ENCODE measurements at regions not wholly inside any gene's neighbourhood (a gene's known extent, or its start where the extent isn't known, plus 50 kb on each side); places are given as distances from the start of the nearest gene placed in this dataset.
"Not testable (repeated sequence)": the region's sequence is repeated elsewhere in the genome, so short reads cannot be mapped to it uniquely, and the experiment has no call there.

DNA sequence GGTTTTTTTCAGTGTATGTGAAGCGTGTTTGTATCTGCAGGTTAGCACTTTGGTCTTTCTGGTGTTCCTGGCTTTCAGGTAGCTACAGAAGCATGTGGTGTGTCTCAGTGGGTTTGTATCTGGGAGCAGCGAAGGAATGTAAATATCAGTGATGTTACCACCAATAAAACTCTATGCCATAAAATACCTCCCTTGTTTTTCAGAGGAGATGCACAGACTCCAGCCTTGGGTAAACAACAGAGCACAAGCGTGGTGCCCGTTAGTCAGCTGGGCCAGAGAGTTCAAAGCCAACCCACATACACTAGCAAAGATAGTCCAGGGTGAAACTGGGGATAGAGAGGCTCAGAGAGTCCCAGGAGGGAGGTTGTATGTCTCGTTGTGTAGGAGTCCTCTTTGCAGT, 393.8 kb downstream of the SMOC2 start:
- no peak for FAIRE-seq
- DNase-seq (ENCODE audit: low spot score): no peak

DNA sequence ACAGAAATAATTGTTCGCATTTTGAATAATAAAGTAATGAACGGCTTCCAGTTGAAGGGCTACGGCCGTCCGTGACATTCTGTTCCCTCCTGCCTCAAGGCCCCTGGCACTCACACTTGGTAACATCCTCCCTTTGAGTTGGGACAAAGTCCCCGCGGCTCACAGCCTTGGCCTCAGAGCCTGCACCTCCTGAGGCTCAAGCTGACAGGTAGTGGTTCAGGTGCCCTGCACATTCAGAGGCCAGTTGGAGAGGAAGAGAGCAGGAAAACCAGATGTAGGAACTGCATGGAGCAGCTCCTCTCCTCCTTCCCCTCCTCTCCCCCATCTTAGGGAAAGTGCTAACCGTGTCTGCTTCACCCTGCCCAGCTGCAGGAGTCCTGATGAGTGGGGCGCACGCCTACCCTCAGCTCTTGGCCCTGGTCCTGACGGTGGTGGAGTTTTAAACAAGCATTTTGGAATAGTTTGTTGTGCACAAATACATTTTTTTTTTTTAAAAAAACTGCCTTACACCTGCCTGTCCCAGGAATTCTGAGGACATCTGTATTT, 393.1 kb downstream of the SMOC2 start:
- FAIRE-seq (no peak), DNase-seq (ENCODE audit: low spot score) (no peak)

DNA sequence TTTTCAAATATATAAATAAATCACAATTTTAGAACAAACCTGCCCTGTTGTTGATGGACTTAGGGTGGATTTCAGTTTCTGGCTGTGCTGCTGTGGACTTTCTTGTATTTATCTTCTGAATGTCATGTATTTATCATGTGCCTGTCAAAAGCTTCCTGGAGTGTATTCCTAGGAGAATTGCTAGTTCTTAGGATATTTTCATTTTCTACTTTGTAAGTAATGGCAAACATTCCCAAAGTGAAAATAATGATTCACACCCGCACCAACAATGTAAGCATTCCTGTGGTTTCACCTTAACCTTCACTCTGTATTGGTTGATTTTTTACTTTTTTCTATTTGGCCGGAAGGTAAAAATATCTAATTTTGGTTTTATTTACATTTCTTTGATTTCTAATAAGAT, 387.8 kb downstream of the SMOC2 start:
- peak; percentile 47 for FAIRE-seq
- DNase-seq (ENCODE audit: low spot score): no peak

DNA sequence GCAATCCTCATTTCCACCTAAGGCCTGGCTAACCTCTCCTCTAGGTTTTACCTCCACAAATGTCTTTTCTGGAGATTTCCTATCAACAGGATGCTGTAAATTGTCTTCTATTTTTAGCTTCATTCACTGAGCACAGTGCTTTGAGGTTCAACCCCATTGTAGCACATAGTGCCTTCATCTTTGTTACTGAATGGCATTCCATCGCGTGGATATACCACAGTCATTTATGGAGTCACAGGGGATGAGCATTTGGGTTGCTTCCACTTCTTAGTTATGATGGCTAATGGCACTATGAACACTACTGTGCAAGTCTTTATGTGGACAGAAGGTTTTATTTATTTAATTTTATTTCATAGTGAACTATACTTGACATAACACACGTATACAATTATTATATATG, 387.1 kb downstream of the SMOC2 start:
- no peak for FAIRE-seq

DNA sequence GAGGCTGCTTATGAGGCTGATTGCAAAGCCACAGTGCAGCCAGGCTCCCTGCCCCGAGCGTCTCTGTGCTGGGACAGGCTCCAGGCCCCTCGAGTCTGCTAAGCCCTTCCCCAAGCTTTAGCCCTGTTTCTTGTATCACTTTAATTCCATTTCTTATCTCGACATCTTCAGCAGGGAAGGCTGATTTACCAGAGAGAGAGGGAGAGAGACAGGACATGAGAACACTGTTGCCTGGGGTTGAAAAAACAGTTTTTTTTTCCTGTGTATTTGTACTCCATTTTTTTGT, 386.5 kb downstream of the SMOC2 start:
- no peak for DNase-seq (ENCODE audit: low spot score)
- FAIRE-seq: no peak

More for the DNA sequence above, 387.1 kb downstream of the SMOC2 start:
- DNase-seq (ENCODE audit: low spot score): no peak

DNA sequence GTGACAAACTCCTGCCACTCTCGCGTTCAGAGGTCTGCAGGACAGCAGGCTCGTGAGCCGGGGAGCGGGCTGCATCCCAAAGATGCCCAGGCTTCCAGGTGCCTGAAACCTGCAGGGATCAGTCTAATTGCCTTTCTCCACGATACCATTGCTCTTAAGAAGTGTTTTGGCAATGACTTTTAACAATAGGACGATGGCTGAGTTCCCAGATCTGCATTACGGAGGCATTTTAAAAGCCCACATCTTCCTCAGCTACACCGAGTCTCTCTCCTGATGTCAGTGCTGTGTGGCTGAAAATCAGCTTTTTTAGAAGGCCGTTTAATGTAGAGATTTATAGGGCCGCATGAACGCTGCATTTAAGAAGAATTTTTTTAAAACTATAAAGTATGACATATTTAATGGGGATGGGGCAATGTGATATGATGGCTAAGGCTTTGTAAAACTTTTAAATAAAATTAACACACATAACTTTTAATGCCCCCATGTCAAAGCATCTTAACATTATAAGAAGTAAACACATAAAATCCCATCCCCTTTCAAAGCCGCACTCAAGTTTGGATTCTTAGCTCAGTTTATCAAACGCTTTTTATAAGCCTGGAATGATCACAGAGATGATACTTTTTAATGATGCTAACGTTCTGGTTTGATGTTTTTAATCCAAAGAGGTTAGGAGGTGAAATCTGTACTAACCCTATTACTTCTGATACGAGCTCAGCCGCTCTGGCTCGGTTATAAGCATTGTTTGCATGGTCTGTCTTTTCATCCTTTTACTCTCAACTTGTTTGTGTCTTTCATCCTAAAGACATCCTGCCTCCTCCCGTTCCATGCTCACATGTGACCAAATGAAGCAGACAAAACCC, 386.0 kb downstream of the SMOC2 start:
- no peak for FAIRE-seq
- no peak for DNase-seq (ENCODE audit: low spot score)

DNA sequence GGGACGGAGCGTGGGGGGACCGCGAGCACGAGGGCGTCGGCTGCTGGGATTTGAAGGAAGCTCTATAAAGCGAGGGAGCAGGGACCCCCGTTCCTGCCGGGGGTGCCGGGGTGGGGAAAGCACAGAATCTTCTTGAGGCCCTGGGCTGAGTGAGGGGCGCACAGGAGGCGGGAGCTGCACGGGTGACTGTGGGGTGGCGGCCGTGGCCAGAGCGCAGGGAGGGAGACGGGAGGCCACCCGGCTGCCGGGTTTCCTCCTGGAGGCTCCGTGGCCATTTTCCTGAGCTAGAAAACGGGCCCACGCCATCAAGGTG, 385.1 kb downstream of the SMOC2 start:
- DNase-seq (ENCODE audit: low spot score): no peak
- FAIRE-seq: no peak

DNA sequence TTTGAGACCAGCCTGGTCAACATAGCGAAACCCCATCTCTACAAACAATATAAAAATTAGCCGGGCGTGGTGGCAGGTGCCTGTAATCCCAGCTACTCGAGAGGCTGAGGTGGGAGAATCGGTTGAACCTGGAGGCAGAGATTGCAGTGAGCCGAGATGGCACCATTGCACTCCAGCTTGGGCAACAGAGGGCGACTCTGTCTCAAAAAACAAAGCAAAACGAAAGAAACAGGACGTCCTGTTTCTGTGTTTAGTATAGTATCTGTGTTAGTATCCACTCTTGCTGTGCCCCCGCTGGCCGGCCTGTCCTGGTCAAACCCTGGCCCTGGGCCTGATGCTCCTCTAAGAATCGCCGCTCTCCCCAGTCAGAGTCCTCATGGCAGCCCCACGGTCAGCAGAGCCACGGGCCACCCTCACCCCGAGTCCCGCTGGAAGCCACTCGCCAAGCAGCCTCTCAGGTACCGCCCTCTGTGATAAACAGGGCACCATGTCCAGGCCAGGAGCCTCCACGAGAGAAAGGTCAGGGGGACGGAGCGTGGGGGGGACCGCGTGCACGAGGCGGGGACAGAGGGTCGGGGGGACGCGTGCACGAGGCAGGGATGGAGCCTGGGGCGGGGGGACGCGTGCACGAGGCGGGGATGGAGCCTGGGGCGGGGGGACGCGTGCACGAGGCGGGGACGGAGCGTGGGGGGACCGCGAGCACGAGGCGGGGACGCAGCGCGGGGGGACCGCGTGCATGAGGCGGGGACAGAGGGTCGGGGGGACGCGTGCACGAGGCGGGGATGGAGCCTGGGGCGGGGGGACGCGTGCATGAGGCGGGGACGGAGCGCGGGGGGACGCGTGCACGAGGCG, 384.5 kb downstream of the SMOC2 start:
- no peak for DNase-seq (ENCODE audit: low spot score)
- FAIRE-seq: no peak

DNA sequence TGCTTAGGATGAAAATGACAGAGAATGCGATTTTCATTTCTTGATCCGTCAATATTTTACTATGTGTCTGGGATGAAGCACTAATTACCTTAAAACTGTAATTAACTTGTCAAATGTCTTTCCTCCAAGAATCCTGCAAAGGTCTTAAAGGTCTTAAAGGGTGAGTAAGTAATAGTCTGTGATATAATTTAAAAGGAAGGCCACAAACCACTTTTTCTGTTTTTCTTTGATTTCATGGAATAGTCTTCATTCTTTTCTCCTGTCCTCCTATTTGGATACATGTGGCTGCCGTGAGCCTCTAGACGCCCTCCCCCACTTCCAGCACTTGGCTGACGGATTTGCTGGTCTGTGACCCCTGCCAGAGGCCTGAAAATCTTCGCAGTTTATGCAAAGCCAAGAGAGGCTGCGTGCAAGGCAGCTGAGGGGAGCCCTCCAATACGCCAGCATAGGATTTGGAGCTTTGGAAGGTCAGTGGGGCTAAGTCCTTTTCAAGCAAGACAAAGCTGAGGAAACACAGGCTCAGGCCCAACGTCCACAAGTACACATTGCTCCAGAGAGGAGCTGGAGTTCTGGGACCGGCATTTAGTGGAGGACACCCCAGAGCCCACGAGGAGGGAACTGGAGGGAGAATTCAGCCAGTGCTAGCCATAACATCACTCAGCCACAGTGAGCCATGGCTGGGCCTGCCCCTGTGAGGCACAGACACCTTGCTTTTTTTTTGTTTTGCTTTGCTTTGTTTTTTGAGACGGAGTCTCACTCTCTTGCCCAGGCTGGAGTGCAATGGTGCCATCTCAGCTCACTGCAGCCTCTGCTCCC, 382.6 kb downstream of the SMOC2 start:
- FAIRE-seq: no peak
- DNase-seq (ENCODE audit: low spot score): no peak

DNA sequence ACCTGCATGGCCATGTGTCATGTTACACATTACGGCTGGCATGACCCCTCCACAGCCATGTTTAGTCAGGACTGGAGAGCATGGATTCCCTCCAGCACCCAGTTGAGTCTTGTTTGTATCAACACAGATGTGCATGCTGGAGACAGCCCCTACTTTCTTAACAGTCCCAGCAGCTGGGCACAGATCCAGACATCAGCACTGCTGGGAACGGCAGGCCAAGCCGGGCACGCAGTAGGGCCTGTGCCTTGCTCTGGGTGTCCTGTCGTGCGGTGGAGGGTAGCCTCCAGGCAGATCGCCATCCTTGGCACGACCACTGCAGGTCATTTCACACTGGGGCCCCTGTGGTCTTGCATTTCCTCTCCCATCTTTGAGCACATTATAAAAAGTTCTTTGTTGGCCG, 381.4 kb downstream of the SMOC2 start:
- FAIRE-seq: no peak
- no peak for DNase-seq (ENCODE audit: low spot score)

DNA sequence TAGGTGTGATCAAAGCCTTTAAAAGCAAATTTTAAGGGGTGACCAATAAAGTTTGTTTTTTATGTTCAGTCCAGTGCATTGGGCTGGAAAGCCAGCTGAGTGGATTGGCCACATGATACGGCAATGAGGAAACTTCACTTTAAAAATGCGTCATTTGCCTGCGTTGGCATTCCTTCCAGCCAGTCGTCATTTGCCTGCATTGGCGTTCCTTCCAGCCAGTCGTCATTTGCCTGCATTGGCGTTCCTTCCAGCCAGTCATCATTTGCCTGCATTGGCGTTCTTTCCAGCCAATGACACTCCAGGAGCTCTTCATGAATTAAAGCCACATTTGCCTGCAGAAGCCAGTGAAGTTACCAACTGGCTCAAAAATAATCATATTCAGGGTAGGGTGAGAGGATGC, 378.6 kb downstream of the SMOC2 start:
- DNase-seq (ENCODE audit: low spot score): no peak
- no peak for FAIRE-seq

DNA sequence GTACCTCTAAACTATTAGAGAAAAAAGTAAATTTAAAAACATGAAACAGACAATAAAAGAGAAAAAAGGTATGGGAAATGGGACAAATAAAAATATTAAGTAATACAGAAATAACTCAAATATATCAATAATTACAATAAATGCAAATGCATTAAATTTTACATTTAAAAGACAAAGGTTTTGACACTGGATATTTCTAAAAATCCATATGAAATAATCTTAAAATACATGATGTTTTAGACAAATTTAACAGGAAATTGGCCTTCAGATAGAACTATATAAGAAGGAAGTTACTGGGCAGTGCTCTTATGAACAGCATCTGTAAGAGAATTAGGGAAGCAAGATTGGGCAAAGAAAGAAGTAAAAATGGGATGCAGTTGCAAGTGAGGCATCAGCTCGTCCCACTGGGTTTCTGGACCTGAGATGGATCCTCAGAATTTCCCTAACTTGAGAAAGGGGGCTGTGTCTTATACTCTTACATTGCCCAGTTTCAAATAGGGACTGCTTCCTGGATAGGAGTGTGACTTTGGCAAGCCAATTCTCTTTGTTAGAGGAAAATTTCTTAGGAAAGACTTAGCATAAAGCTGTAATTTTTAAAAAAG, 376.7 kb downstream of the SMOC2 start:
- DNase-seq (ENCODE audit: low spot score): no peak
- no peak for FAIRE-seq

DNA sequence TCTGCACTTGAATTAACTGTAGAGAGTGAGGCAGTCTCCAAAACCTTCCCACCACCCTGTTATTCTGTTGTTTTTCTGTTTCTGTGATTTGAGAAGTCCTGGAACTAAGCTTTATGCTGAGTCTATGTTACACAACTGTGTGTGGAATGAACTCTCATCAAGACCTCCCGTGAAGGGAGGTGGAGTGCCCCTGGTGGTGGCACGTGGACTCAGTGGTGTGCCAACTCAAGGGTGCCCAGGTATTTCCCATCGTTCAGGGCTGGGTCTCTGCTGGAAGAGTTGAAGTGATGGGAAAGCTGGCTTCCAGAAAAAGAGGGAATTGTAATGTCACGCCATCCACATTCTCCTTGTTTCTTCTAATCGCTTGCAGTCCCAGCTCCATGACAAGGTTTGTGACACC, 374.2 kb downstream of the SMOC2 start:
- FAIRE-seq: no peak
- no peak for DNase-seq (ENCODE audit: low spot score)

DNA sequence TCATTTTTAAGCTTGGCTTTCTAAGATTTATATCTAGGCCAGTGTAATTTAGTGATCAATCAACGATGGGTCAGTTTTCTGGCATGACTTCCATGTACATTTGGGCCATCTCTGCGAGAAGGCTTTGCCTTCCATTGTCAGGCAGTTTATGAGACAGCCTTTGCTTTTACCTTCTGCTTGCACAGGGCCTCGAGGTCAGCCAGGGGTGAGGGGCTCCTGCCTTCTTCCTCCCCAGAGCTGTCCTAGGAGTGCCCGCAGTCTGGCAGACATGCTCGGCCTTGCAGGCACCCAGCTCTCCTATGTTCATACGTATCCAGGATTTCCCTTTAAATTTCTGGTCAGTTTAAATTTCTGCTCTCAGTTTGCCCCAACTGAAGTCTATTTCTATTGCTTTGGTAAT, 367.2 kb downstream of the SMOC2 start:
- no peak for DNase-seq (ENCODE audit: low spot score)
- FAIRE-seq: no peak

DNA sequence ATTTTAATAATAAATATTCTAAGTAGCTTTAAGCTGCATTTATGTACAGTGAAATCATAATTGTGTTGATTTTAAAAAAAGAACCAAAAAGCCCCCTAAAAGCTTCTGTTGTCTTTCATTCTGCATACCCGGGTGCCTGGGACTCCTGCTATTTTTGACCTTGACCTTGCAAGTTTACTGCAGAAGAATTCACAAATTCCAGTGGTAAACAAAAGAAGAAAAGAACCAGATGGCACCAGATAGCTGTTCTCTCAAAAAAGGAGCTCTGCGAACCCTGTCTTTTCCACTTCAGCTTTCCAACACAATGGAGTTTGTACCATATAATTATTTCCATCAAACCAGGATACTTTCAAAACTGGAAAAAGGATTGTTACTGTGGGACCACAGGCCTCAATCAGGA, 363.3 kb downstream of the SMOC2 start:
- FAIRE-seq (no peak), DNase-seq (ENCODE audit: low spot score) (no peak)

DNA sequence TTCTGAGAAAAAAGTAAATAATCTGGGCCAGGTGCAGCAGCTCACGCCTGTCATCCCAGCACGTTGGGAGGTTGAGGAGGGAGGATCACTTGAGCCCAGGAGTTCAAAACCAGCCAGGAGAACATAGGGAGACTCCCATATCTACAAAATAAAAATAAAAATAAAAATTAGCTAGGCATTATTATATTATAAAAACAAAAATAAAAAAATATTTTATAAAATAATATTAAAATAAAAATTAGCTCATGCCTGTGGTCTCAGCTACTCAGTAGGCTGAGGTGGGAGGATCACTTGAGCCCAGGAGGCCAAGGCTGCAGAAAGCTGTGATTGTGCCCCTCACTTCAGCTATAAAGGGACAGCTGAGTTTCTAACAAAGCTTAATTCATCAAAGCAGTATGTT, 362.9 kb downstream of the SMOC2 start:
- no peak for DNase-seq (ENCODE audit: low spot score)
- no peak for FAIRE-seq

DNA sequence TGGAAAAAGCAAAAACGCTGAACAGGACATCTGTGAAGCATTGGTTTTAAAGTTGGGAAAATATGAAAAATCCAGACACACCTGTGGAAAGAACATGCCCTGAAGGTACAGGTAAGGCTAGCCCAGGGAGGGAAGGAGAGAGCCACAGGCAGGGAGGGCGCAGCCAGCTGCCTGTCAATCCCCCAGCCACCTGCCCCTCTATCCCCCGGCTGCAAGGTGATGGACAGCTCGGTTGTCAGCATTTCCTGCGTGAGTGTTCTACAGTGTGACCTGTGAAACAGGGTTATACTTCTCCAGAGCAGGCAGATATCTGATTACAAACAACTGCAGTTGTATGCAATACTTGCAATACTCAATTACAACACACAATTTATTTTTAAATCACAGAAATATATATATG, 358.1 kb downstream of the SMOC2 start:
- DNase-seq (ENCODE audit: low spot score): no peak
- FAIRE-seq: no peak

DNA sequence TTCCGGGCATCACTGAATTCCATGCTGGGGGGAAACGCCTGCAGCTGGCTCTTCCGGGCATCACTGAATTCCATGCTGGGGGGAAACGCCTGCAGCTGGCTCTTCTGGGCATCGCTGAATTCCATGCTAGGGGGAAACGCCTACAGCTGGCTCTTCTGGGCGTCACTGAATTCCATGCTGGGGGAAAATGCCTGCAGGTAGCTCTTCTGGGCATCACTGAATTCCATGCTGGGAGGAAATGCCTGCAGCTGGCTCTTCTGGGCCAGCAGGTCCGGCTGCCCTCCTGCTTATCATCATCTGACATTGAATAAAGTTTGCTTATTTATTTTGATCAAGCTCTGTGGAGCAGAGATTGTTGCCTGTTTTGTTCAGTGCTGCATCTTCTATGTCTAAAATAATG, 355.1 kb downstream of the SMOC2 start:
- no peak for DNase-seq (ENCODE audit: low spot score)
- no peak for FAIRE-seq

DNA sequence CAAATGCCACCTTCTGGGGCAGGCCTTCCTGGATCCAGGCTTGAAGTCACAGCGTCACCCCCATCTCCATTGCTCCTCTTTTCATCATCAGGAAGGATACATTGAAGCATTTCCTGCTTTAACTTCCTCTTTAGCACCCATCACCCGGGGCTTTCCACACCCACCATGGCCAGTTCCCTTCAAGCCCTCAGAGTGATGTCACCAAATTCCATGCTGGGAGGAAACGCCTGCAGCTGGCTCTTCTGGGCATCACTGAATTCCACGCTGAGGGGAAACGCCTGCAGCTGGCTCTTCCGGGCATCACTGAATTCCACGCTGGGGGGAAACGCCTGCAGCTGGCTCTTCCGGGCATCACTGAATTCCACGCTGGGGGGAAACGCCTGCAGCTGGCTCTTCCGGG, 354.6 kb downstream of the SMOC2 start:
- not testable (repeated sequence) for DNase-seq (ENCODE audit: low spot score); FAIRE-seq

DNA sequence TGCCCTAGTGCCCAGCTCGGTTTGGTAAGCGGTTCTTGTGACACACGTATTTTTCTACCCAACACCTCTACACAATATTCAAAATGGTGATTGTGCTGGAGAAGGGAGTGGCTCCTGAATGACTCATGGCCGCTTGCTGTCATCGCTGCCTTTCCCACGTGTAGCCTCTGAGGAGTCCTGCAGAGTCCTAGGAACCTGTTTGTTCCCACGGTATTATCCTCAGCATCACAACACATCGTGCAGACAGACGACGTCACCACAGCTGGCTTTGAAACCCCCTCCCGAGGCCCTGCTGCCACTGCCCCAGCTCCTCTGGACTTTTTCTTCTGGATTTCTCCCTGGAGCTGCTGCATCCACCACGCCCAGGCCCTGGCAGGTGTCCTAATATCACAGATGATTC, 353.5 kb downstream of the SMOC2 start:
- DNase-seq (ENCODE audit: low spot score) (no peak), FAIRE-seq (no peak)

DNA sequence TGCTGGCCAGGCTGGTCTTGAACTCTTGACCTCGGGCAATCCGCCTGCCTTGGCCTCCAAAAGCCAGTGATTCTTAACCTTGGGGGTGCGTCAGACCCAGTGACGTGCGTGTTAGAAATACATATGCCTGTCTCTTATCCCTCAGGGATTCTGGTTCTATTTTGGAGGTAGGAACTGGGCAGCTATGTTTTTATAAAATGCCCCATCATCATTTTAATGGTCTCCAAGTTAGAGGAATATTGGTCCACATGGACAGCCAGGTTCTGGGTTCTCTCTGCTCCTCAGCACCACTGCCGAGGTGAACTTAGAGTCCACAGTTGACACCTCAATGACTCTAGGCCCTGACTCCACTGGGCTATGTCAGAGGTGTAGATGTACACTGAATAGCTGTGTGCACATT, 352.7 kb downstream of the SMOC2 start:
- DNase-seq (ENCODE audit: low spot score): no peak
- FAIRE-seq: no peak

DNA sequence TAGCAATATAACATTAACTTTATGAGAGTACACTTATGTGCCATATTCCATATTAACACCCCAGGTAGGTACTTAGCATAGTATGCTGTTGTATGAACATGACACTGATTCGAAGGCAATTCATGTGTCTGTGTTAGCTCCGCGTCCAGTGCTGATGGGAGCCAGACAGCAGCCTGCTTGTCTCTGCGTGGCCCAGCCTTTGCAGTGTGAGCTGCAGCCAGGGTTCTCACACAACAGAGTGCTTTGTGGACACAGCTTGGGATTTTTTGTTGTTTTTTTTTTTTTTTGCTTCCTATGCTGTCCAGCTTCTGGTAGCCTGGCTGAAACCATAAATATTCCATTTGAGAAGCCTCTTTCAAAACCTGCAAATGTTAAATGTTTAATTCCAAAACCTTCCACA, 350.9 kb downstream of the SMOC2 start:
- FAIRE-seq (no peak), DNase-seq (ENCODE audit: low spot score) (no peak)

Measured in RCC 7860 (cell line).